Calu3 (cell line): ENCODE measurements at regions not wholly inside any gene's neighbourhood (a gene's known extent, or its start where the extent isn't known, plus 50 kb on each side); places are given as distances from the start of the nearest gene placed in this dataset.
A peak's percentile ranks its signal among the peaks of the same experiment; 100 is the strongest.

ENCODE experiments used
- BruUV-seq: library from RNA; stranded (reverse); fragments of 400-500 nt; replicated peaks from 2 replicates; lab custom pipeline; 2021; lab: Mats Ljungman, UMichigan
- CTCF ChIA-PET: fragments of 300-600 bp; sonication (Branson Sonifier 250); formaldehyde crosslinking; loops from one replicate; lab custom pipeline; 2022; ENCODE audit warnings: antibody characterized with exemption; lab: Charles Lee
- DNase-seq: peaks from one replicate; pipeline ENCODE4 v3.0.0; 2022
- H3K27ac Mint-ChIP-seq: one replicate; pipeline ENCODE4 v1.8.0; 2022; ENCODE audit warnings: mixed read lengths; ENCODE audit not compliant: unreplicated experiment
- H3K27me3 Mint-ChIP-seq: one replicate; pipeline ENCODE4 v1.8.0; 2022; ENCODE audit warnings: mixed read lengths; ENCODE audit not compliant: unreplicated experiment
- H3K36me3 Mint-ChIP-seq: one replicate; pipeline ENCODE4 v1.8.0; 2022; ENCODE audit warnings: mild to moderate bottlenecking, moderate library complexity, mixed read lengths; ENCODE audit not compliant: insufficient read depth, unreplicated experiment
- H3K4me1 Mint-ChIP-seq: one replicate; pipeline ENCODE4 v1.8.0; 2022; ENCODE audit warnings: mild to moderate bottlenecking, low read depth, mixed read lengths; ENCODE audit not compliant: unreplicated experiment
- H3K4me3 Mint-ChIP-seq: one replicate; pipeline ENCODE4 v1.8.0; 2022; ENCODE audit warnings: mild to moderate bottlenecking, low read depth, moderate library complexity, mixed read lengths; ENCODE audit not compliant: unreplicated experiment
- H3K9me3 Mint-ChIP-seq: one replicate; pipeline ENCODE4 v1.8.0; 2022; ENCODE audit warnings: low read depth, mixed read lengths; ENCODE audit not compliant: unreplicated experiment
- intact Hi-C: fragments of 100-400 bp; cut with micrococcal nuclease; formaldehyde crosslinking; loops from one replicate; pipeline ENCODE4 v1.10.0; 2022; ENCODE audit not compliant: unreplicated experiment
- TF ChIP-seq, protein P1 (sequence below): fragments of 200-600 bp; IDR thresholded peaks from one replicate; pipeline ENCODE4 v1.8.0; 2022; ENCODE audit warnings: antibody characterized with exemption; ENCODE audit not compliant: unreplicated experiment

- BruUV-seq: no TSS peak
Measured at GRCh38 chr1:234686035-234686434, 76.1 kb upstream of the IRF2BP2 start.

GRCh38 chr1:234684856-234685255 lies 74.9 kb upstream of the IRF2BP2 start:
- no peak for DNase-seq
- no peaks in the 10 kb centered on the region for H3K4me1 Mint-ChIP-seq
- no peaks in the 10 kb centered on the region for H3K27me3 Mint-ChIP-seq
- TF ChIP-seq, protein P1, sequence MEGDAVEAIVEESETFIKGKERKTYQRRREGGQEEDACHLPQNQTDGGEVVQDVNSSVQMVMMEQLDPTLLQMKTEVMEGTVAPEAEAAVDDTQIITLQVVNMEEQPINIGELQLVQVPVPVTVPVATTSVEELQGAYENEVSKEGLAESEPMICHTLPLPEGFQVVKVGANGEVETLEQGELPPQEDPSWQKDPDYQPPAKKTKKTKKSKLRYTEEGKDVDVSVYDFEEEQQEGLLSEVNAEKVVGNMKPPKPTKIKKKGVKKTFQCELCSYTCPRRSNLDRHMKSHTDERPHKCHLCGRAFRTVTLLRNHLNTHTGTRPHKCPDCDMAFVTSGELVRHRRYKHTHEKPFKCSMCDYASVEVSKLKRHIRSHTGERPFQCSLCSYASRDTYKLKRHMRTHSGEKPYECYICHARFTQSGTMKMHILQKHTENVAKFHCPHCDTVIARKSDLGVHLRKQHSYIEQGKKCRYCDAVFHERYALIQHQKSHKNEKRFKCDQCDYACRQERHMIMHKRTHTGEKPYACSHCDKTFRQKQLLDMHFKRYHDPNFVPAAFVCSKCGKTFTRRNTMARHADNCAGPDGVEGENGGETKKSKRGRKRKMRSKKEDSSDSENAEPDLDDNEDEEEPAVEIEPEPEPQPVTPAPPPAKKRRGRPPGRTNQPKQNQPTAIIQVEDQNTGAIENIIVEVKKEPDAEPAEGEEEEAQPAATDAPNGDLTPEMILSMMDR: no peak
- no TSS peak for BruUV-seq
- H3K36me3 Mint-ChIP-seq: no peaks in the 10 kb centered on the region
- no peak overlapping the region for H3K27ac Mint-ChIP-seq
- intact Hi-C loops: no loop called here
- H3K4me3 Mint-ChIP-seq: no peak overlapping the region
- CTCF ChIA-PET: interaction anchor here (1.4 kb wide), 1 partner anchor 73 kb away, joined by 3 read pairs; no protein-coding TSS in a partner anchor
- no peaks in the 10 kb centered on the region for H3K9me3 Mint-ChIP-seq

More at GRCh38 chr1:234686035-234686434, 76.1 kb upstream of the IRF2BP2 start:
- no peaks in the 10 kb centered on the region for H3K36me3 Mint-ChIP-seq
- intact Hi-C loops: no loop called here
- no peak for DNase-seq
- CTCF ChIA-PET: no interaction called here
- TF ChIP-seq, protein P1: no peak
- H3K27ac Mint-ChIP-seq: no peak overlapping the region
- no peak overlapping the region for H3K4me3 Mint-ChIP-seq
- H3K27me3 Mint-ChIP-seq: no peaks in the 10 kb centered on the region
- H3K9me3 Mint-ChIP-seq: no peaks in the 10 kb centered on the region
- no peaks in the 10 kb centered on the region for H3K4me1 Mint-ChIP-seq

DNA sequence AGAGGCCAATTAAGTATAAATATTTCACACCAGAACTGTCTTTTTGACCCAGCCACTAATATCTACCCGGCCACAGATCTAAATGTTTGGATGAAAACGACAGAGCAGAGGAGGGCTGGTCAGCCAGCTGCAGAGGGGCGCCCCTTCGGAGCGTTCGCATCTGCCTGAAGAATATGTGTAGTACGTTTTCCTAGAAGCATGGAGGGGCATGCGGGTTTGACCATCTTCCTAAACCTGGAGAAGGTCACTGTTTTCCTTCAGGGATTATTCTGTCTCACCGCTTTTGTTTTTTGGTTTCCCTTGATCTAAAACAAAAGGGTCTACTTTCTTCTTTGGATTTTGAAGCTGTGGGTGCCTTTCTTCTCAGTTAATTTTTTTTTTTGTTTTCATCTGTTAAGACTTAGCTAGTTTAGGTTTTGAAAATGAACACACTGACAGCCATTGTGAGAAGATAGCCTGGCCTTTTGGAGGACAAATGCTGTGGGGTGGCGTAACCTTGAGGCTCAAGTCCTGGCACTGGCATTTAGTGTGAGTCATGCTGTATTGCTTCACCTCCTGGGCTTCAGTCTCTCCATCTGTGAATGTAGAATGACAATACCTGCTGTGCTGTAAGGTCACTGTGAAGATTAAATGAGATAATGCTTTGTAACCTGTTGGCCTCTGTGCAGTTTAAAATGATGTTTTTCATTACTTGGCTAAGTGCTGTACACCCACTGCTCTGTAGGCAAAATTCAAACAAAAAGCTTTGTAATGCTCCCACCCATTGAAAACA lies 74.1 kb upstream of the IRF2BP2 start:
- H3K4me1 Mint-ChIP-seq: no peaks in the 10 kb centered on the region
- no peak overlapping the region for H3K4me3 Mint-ChIP-seq
- intact Hi-C loops: no loop called here
- no peaks in the 10 kb centered on the region for H3K9me3 Mint-ChIP-seq
- no peak overlapping the region for H3K27ac Mint-ChIP-seq
- no peaks in the 10 kb centered on the region for H3K27me3 Mint-ChIP-seq
- peak; percentile 66 for DNase-seq
- TF ChIP-seq, protein P1: no peak
- no TSS peak for BruUV-seq
- no peaks in the 10 kb centered on the region for H3K36me3 Mint-ChIP-seq
- CTCF ChIA-PET: interaction anchor here (0.7 to 1.4 kb wide), 2 partner anchors 72 to 180 kb away, joined by 3 read pairs; no protein-coding TSS in a partner anchor

- Mint-ChIP-seq H3K4me1 (no peaks in the 10 kb centered on the region), H3K27ac (no peak overlapping the region), H3K36me3 (no peaks in the 10 kb centered on the region), H3K27me3 (no peaks in the 10 kb centered on the region), H3K4me3 (no peak overlapping the region), H3K9me3 (no peaks in the 10 kb centered on the region)
- CTCF ChIA-PET: interaction anchor here (1.4 kb wide), 1 partner anchor 71 kb away, joined by 3 read pairs; no protein-coding TSS in a partner anchor
- intact Hi-C loops: no loop called here
- no peak for DNase-seq
- TF ChIP-seq, protein P1: no peak
- no TSS peak for BruUV-seq
Measured at GRCh38 chr1:234683127-234683860, 73.3 kb upstream of the IRF2BP2 start.
